MM.1S (cell line): ENCODE measurements at regions not wholly inside any gene's neighbourhood (a gene's known extent, or its start where the extent isn't known, plus 50 kb on each side); places are given as distances from the start of the nearest gene placed in this dataset.

Source experiments
- DNase-seq: peaks from one replicate; pipeline ENCODE4 v3.0.0-alpha.2; 2015
- H2AFZ ChIP-seq: fragments of 300-600 bp; sonication (generic); 2 replicates; pipeline ENCODE4 v1.6.0; 2016; ENCODE audit warnings: antibody characterized with exemption, low read length
- H3F3A ChIP-seq: fragments of 300-600 bp; sonication (generic); 2 replicates; pipeline ENCODE4 v1.6.1; 2016; ENCODE audit warnings: mild to moderate bottlenecking, antibody characterized with exemption, low read length, moderate library complexity, mixed read lengths; ENCODE audit not compliant: insufficient read depth
- H3K27ac ChIP-seq: fragments of 300-600 bp; sonication (generic); 2 replicates; pipeline ENCODE4 v1.5.1; 2016; ENCODE audit warnings: mild to moderate bottlenecking, low read length
- H3K27me3 ChIP-seq: fragments of 300-600 bp; sonication (generic); replicated peaks from 2 replicates; pipeline ENCODE4 v1.6.0; 2016; ENCODE audit warnings: low read length; ENCODE audit not compliant: insufficient read depth
- H3K36me3 ChIP-seq: fragments of 300-600 bp; sonication (generic); replicated peaks from 2 replicates; pipeline ENCODE4 v1.6.1; 2016; ENCODE audit warnings: mild to moderate bottlenecking, low read length, mixed read lengths; ENCODE audit not compliant: insufficient read depth
- H3K4me1 ChIP-seq: fragments of 300-600 bp; sonication (generic); 2 replicates; pipeline ENCODE4 v1.6.1; 2016; ENCODE audit warnings: low read length, mixed read lengths
- H3K4me2 ChIP-seq: fragments of 300-600 bp; sonication (generic); 2 replicates; pipeline ENCODE4 v1.6.0; 2016; ENCODE audit warnings: low read depth, low read length
- H3K4me3 ChIP-seq: fragments of 300-600 bp; sonication (generic); 2 replicates; pipeline ENCODE4 v1.5.1; 2016; ENCODE audit warnings: low read length, mixed read lengths
- H3K79me2 ChIP-seq: fragments of 300-600 bp; sonication (generic); 2 replicates; pipeline ENCODE4 v1.6.1; 2016; ENCODE audit warnings: mixed run types, low read length, mixed read lengths
- H3K9ac ChIP-seq: fragments of 300-600 bp; sonication (generic); 2 replicates; pipeline ENCODE4 v1.6.1; 2016; ENCODE audit warnings: low read length, mixed read lengths
- H3K9me2 ChIP-seq: fragments of 300-600 bp; sonication (generic); replicated peaks from 2 replicates; pipeline ENCODE4 v1.6.1; 2016; ENCODE audit warnings: mild to moderate bottlenecking, low read length, mixed read lengths; ENCODE audit not compliant: insufficient read depth
- H3K9me3 ChIP-seq: fragments of 300-600 bp; sonication (generic); replicated peaks from 2 replicates; pipeline ENCODE4 v1.6.1; 2016; ENCODE audit warnings: mild to moderate bottlenecking, low read length, mixed read lengths; ENCODE audit not compliant: insufficient read depth
- H4K20me1 ChIP-seq: fragments of 300-600 bp; sonication (generic); 2 replicates; pipeline ENCODE4 v1.6.1; 2016; ENCODE audit warnings: mild to moderate bottlenecking, low read length, moderate library complexity, mixed read lengths; ENCODE audit not compliant: insufficient read depth
- CTCF ChIP-seq: fragments of 300-600 bp; sonication (generic); IDR thresholded peaks from 2 replicates; pipeline ENCODE4 v1.5.1; 2016; ENCODE audit warnings: antibody characterized with exemption, low read length, mixed read lengths
- EZH2 ChIP-seq: fragments of 300-600 bp; sonication (generic); optimal IDR thresholded peaks from 2 replicates; pipeline ENCODE3; 2017; ENCODE audit warnings: low read depth, mild to moderate bottlenecking, antibody characterized with exemption, low read length, mixed read lengths
- EZH2phosphoT487 ChIP-seq: fragments of 300-600 bp; sonication (generic); IDR thresholded peaks from 2 replicates; pipeline ENCODE4 v1.6.1; 2018; ENCODE audit warnings: antibody characterized with exemption, low read length

GRCh38 chr10:1855911-1856310, 118.6 kb upstream of the ADARB2 start:
- Histone ChIP-seq H3K9ac (no peak overlapping the region), H3K4me2 (no peak overlapping the region), H3K79me2 (no peaks in the 10 kb centered on the region), H3K4me3 (no peak overlapping the region), H3K27ac (no peak overlapping the region), H3K27me3 (no peaks in the 10 kb centered on the region), H3F3A (no peaks in the 10 kb centered on the region), H3K9me3 (no peaks in the 10 kb centered on the region), H4K20me1 (no peaks in the 10 kb centered on the region), H3K36me3 (no peaks in the 10 kb centered on the region), H3K4me1 (no peaks in the 10 kb centered on the region), H2AFZ (no peak overlapping the region), H3K9me2 (no peaks in the 10 kb centered on the region)
- DNase-seq = no peak
- TF ChIP-seq EZH2 (no peak), EZH2phosphoT487 (no peak), CTCF (no peak)

- no peak overlapping the region for H2AFZ ChIP-seq
- H3F3A ChIP-seq = no peaks in the 10 kb centered on the region
- H3K9me2 ChIP-seq = no peaks in the 10 kb centered on the region
- no peaks in the 10 kb centered on the region for H3K36me3 ChIP-seq
- no peak overlapping the region for H3K4me3 ChIP-seq
- TF ChIP-seq CTCF (no peak), EZH2phosphoT487 (no peak), EZH2 (no peak)
- no peaks in the 10 kb centered on the region for H3K9me3 ChIP-seq
- H3K79me2 ChIP-seq = no peaks in the 10 kb centered on the region
- H4K20me1 ChIP-seq = no peaks in the 10 kb centered on the region
- H3K9ac ChIP-seq = no peak overlapping the region
- no peak overlapping the region for H3K27ac ChIP-seq
- H3K4me1 ChIP-seq = no peaks in the 10 kb centered on the region
- no peaks in the 10 kb centered on the region for H3K27me3 ChIP-seq
- H3K4me2 ChIP-seq = no peak overlapping the region
- DNase-seq = no peak
Observed at GRCh38 chr10:1854271-1854670, 116.9 kb upstream of the ADARB2 start.

- TF ChIP-seq EZH2 = no peak
- TF ChIP-seq EZH2phosphoT487 = no peak
- no peak for TF ChIP-seq CTCF
- H3K27me3 ChIP-seq = no peaks in the 10 kb centered on the region
- no peaks in the 10 kb centered on the region for H4K20me1 ChIP-seq
Observed at GRCh38 chr10:1853801-1854200, 116.5 kb upstream of the ADARB2 start.

More at GRCh38 chr10:1853801-1854200, 116.5 kb upstream of the ADARB2 start:
- no peaks in the 10 kb centered on the region for H3F3A ChIP-seq
- no peak for DNase-seq
- no peaks in the 10 kb centered on the region for H3K36me3 ChIP-seq
- no peak overlapping the region for H3K27ac ChIP-seq
- H2AFZ ChIP-seq = no peak overlapping the region
- no peak overlapping the region for H3K9ac ChIP-seq
- no peaks in the 10 kb centered on the region for H3K9me3 ChIP-seq
- H3K4me1 ChIP-seq = no peaks in the 10 kb centered on the region
- no peaks in the 10 kb centered on the region for H3K79me2 ChIP-seq
- no peaks in the 10 kb centered on the region for H3K9me2 ChIP-seq
- H3K4me2 ChIP-seq = no peak overlapping the region
- H3K4me3 ChIP-seq = no peak overlapping the region
